ENCODE measurements at regions not wholly inside any gene's neighbourhood (a gene's known extent, or its start where the extent isn't known, plus 50 kb on each side); places are given as distances from the start of the nearest gene placed in this dataset.

DNA sequence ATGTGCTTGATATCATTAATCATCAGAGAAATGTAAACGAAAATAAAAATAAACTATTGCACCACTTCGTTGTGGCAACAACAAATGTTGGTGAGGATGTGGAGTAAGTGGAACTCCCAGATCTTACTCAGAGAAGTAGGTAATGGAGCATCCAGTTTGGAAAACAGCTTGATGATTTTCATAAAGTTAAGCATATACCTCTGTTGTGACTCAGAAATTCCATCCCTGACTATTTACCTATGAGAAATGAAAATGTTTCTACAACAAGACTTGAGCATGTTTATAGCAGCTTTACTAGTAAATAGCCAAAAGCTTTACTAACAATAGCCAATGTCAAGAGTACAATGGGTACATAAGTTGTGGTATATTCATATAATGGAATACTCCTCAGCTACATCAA is 214.7 kb upstream of the NMUR2 start:
- no peak for TF ChIP-seq EZH2 (IDR thresholded peaks at IDR 0.05; ENCODE audit: borderline replicate concordance, low read depth, low read length, severe bottlenecking)
- TF ChIP-seq, protein P1, sequence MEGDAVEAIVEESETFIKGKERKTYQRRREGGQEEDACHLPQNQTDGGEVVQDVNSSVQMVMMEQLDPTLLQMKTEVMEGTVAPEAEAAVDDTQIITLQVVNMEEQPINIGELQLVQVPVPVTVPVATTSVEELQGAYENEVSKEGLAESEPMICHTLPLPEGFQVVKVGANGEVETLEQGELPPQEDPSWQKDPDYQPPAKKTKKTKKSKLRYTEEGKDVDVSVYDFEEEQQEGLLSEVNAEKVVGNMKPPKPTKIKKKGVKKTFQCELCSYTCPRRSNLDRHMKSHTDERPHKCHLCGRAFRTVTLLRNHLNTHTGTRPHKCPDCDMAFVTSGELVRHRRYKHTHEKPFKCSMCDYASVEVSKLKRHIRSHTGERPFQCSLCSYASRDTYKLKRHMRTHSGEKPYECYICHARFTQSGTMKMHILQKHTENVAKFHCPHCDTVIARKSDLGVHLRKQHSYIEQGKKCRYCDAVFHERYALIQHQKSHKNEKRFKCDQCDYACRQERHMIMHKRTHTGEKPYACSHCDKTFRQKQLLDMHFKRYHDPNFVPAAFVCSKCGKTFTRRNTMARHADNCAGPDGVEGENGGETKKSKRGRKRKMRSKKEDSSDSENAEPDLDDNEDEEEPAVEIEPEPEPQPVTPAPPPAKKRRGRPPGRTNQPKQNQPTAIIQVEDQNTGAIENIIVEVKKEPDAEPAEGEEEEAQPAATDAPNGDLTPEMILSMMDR (IDR thresholded peaks at IDR 0.05; ENCODE audit: borderline replicate concordance, extremely low read depth, low read length, poor library complexity, severe bottlenecking), result no peak

Measured in DND-41 (cell line).